Activated CD4-positive, alpha-beta memory T cell treated with anti-CD3 and anti-CD28 coated beads, Interleukin-2, amount 10 ng/mL, durations not matched to agents 7 days and 5 days (primary cell): ENCODE measurements at regions not wholly inside any gene's neighbourhood (a gene's known extent, or its start where the extent isn't known, plus 50 kb on each side); places are given as distances from the start of the nearest gene placed in this dataset.

Experiments
- CTCF ChIA-PET: fragments of 350-600 bp; sonication (Branson Sonifier 250); formaldehyde crosslinking; loops from one replicate; lab custom pipeline; 2021; ENCODE audit warnings: antibody characterized with exemption, inconsistent platforms; lab: Charles Lee
- POLR2A ChIA-PET: fragments of 350-600 bp; sonication (Branson Sonifier 250); formaldehyde crosslinking; loops from one replicate; lab custom pipeline; 2021; ENCODE audit warnings: antibody characterized with exemption; lab: Charles Lee
- DNase-seq: peaks from one replicate; pipeline ENCODE4 v3.0.0-alpha.2; 2020
- H3K27ac Mint-ChIP-seq: one replicate; pipeline ENCODE4 v1.8.0; 2021; ENCODE audit warnings: mild to moderate bottlenecking, mixed read lengths
- H3K27me3 Mint-ChIP-seq: one replicate; pipeline ENCODE4 v1.8.0; 2021; ENCODE audit warnings: mixed read lengths
- H3K36me3 Mint-ChIP-seq: one replicate; pipeline ENCODE4 v1.8.0; 2021; ENCODE audit warnings: low read depth, mixed read lengths
- H3K4me1 Mint-ChIP-seq: one replicate; pipeline ENCODE4 v1.8.0; 2021; ENCODE audit warnings: mixed read lengths
- H3K4me3 Mint-ChIP-seq: one replicate; pipeline ENCODE4 v1.8.0; 2021; ENCODE audit warnings: mild to moderate bottlenecking, mixed read lengths
- H3K9me3 Mint-ChIP-seq: one replicate; pipeline ENCODE4 v1.8.0; 2021; ENCODE audit warnings: mixed read lengths

GRCh38 chr2:58634653-58635370 lies 393.7 kb upstream of the FANCL start:
- POLR2A ChIA-PET, result no interaction called here
- H3K27ac Mint-ChIP-seq, result no peak overlapping the region
- H3K27me3 Mint-ChIP-seq, result no peaks in the 10 kb centered on the region
- H3K4me3 Mint-ChIP-seq, result no peak overlapping the region
- CTCF ChIA-PET, result no interaction called here
- DNase-seq, result no peak
- H3K9me3 Mint-ChIP-seq, result no peaks in the 10 kb centered on the region
- H3K36me3 Mint-ChIP-seq, result no peaks in the 10 kb centered on the region
- no peaks in the 10 kb centered on the region for H3K4me1 Mint-ChIP-seq

GRCh38 chr2:58633613-58634365 lies 392.7 kb upstream of the FANCL start:
- Mint-ChIP-seq H3K27ac (no peak overlapping the region), H3K4me3 (no peak overlapping the region), H3K36me3 (no peaks in the 10 kb centered on the region), H3K27me3 (no peaks in the 10 kb centered on the region), H3K9me3 (no peaks in the 10 kb centered on the region), H3K4me1 (no peaks in the 10 kb centered on the region)
- CTCF ChIA-PET, result no interaction called here
- no peak for DNase-seq
- POLR2A ChIA-PET, result no interaction called here

DNA sequence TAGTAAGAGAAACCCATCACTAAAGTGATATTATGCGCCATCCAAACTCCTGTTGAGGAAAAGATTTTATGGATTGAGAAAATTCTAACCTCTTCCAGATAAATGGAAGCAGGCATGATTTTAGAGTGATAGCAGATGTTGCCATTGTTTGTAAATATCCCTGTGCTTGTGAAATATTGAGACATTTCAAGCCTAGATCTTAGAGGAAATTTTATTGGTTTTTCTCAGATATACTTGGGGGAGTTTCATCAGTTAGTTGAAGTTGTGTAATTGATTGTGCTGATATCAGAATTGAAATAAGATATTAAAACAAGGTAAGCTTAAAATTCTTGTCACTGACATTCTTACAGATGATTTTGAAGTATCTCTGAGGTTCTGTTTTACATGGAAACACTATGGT lies 390.9 kb upstream of the FANCL start:
- Mint-ChIP-seq H3K36me3 (no peaks in the 10 kb centered on the region), H3K4me3 (no peak overlapping the region), H3K27ac (no peak overlapping the region), H3K4me1 (no peaks in the 10 kb centered on the region), H3K9me3 (no peaks in the 10 kb centered on the region), H3K27me3 (no peaks in the 10 kb centered on the region)
- POLR2A ChIA-PET, result no interaction called here
- no peak for DNase-seq
- CTCF ChIA-PET, result no interaction called here

GRCh38 chr2:58629545-58630119 lies 388.5 kb upstream of the FANCL start:
- no peaks in the 10 kb centered on the region for H3K36me3 Mint-ChIP-seq
- no peaks in the 10 kb centered on the region for H3K9me3 Mint-ChIP-seq
- DNase-seq, result no peak
- ChIA-PET POLR2A (no interaction called here), CTCF (no interaction called here)
- no peak overlapping the region for H3K27ac Mint-ChIP-seq
- no peaks in the 10 kb centered on the region for H3K4me1 Mint-ChIP-seq
- H3K27me3 Mint-ChIP-seq, result no peaks in the 10 kb centered on the region
- no peak overlapping the region for H3K4me3 Mint-ChIP-seq

DNA sequence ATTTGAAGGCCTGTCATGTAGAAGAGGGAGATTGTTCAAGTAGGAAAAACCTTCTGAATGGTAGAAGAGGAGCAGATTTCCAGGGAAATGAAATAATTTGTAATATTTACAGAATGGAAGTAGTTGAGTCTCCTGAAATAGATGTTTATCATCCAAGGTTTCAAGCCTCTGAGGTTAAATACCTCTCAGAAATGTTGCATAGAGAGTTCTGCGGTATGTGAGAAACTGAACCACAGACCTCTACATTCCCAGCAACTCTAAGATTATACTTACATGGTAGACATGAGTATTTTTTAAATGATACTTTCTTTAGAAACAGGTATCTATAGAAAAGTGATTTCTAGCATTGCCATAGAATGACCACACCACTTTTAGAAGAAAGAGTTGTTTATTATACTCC lies 379.8 kb upstream of the FANCL start:
- ChIA-PET CTCF (no interaction called here), POLR2A (no interaction called here)
- Mint-ChIP-seq H3K27me3 (no peaks in the 10 kb centered on the region), H3K4me1 (no peaks in the 10 kb centered on the region), H3K27ac (no peak overlapping the region), H3K4me3 (no peak overlapping the region), H3K9me3 (no peaks in the 10 kb centered on the region), H3K36me3 (no peaks in the 10 kb centered on the region)
- DNase-seq, result no peak

- Mint-ChIP-seq H3K9me3 (no peaks in the 10 kb centered on the region), H3K36me3 (no peaks in the 10 kb centered on the region), H3K4me1 (no peaks in the 10 kb centered on the region), H3K4me3 (no peak overlapping the region), H3K27ac (no peak overlapping the region), H3K27me3 (no peaks in the 10 kb centered on the region)
- ChIA-PET POLR2A (no interaction called here), CTCF (no interaction called here)
- no peak for DNase-seq
These were observed 379.0 kb upstream of the FANCL start for GRCh38 chr2:58620093-58620492.

- no peaks in the 10 kb centered on the region for H3K9me3 Mint-ChIP-seq
These were observed 375.8 kb upstream of the FANCL start for GRCh38 chr2:58616961-58617360.

GRCh38 chr2:58614219-58614618 lies 373.1 kb upstream of the FANCL start:
- Mint-ChIP-seq H3K9me3 (no peaks in the 10 kb centered on the region), H3K36me3 (no peaks in the 10 kb centered on the region), H3K4me3 (no peak overlapping the region), H3K27me3 (no peaks in the 10 kb centered on the region), H3K27ac (no peak overlapping the region), H3K4me1 (no peaks in the 10 kb centered on the region)
- CTCF ChIA-PET, result no interaction called here
- no peak for DNase-seq
- POLR2A ChIA-PET, result no interaction called here

More at GRCh38 chr2:58616961-58617360, 375.8 kb upstream of the FANCL start:
- POLR2A ChIA-PET, result no interaction called here
- CTCF ChIA-PET, result no interaction called here
- H3K4me3 Mint-ChIP-seq, result no peak overlapping the region
- H3K36me3 Mint-ChIP-seq, result no peaks in the 10 kb centered on the region
- DNase-seq, result no peak
- H3K27ac Mint-ChIP-seq, result no peak overlapping the region
- no peaks in the 10 kb centered on the region for H3K27me3 Mint-ChIP-seq
- H3K4me1 Mint-ChIP-seq, result no peaks in the 10 kb centered on the region

GRCh38 chr2:58612973-58613372 lies 371.8 kb upstream of the FANCL start:
- H3K9me3 Mint-ChIP-seq, result no peaks in the 10 kb centered on the region
- H3K36me3 Mint-ChIP-seq, result no peaks in the 10 kb centered on the region
- no peak overlapping the region for H3K4me3 Mint-ChIP-seq
- no peak overlapping the region for H3K27ac Mint-ChIP-seq
- H3K27me3 Mint-ChIP-seq, result no peaks in the 10 kb centered on the region
- H3K4me1 Mint-ChIP-seq, result no peaks in the 10 kb centered on the region
- no peak for DNase-seq
- POLR2A ChIA-PET, result no interaction called here
- CTCF ChIA-PET, result no interaction called here

- H3K4me1 Mint-ChIP-seq, result no peaks in the 10 kb centered on the region
- H3K4me3 Mint-ChIP-seq, result no peak overlapping the region
- no peaks in the 10 kb centered on the region for H3K9me3 Mint-ChIP-seq
- no peak for DNase-seq
- CTCF ChIA-PET, result no interaction called here
- POLR2A ChIA-PET, result no interaction called here
- H3K27me3 Mint-ChIP-seq, result no peaks in the 10 kb centered on the region
- no peak overlapping the region for H3K27ac Mint-ChIP-seq
- H3K36me3 Mint-ChIP-seq, result no peaks in the 10 kb centered on the region
These were observed 368.2 kb upstream of the FANCL start for GRCh38 chr2:58609326-58609725.

GRCh38 chr2:58608146-58608545 lies 367.0 kb upstream of the FANCL start:
- Mint-ChIP-seq H3K27me3 (no peaks in the 10 kb centered on the region), H3K27ac (no peak overlapping the region), H3K4me3 (no peak overlapping the region), H3K9me3 (no peaks in the 10 kb centered on the region), H3K36me3 (no peaks in the 10 kb centered on the region), H3K4me1 (no peaks in the 10 kb centered on the region)
- CTCF ChIA-PET, result no interaction called here
- DNase-seq, result no peak
- POLR2A ChIA-PET, result no interaction called here

DNA sequence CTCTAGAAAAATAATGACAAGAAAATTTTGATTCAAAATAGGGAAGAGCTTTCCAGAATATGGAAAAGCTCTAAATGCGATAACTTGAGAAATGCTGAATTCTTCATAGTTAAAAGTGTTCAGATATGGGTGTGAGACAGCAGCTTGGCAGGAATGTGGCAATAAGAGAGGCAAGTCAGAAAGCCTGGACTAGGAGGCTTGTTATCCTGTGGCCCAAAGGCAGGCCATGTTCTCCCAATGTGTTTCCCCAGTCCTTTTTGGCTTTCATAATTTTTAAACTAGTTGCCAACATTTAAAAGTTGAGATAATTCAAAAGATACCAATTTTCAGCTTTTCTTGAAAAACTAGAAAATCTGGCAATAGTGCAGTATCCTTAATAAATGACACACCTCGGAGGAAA lies 366.3 kb upstream of the FANCL start:
- H3K4me3 Mint-ChIP-seq, result no peak overlapping the region
- no peaks in the 10 kb centered on the region for H3K36me3 Mint-ChIP-seq
- H3K27me3 Mint-ChIP-seq, result no peaks in the 10 kb centered on the region
- ChIA-PET CTCF (no interaction called here), POLR2A (no interaction called here)
- no peak for DNase-seq
- no peak overlapping the region for H3K27ac Mint-ChIP-seq
- no peaks in the 10 kb centered on the region for H3K9me3 Mint-ChIP-seq
- H3K4me1 Mint-ChIP-seq, result no peaks in the 10 kb centered on the region

DNA sequence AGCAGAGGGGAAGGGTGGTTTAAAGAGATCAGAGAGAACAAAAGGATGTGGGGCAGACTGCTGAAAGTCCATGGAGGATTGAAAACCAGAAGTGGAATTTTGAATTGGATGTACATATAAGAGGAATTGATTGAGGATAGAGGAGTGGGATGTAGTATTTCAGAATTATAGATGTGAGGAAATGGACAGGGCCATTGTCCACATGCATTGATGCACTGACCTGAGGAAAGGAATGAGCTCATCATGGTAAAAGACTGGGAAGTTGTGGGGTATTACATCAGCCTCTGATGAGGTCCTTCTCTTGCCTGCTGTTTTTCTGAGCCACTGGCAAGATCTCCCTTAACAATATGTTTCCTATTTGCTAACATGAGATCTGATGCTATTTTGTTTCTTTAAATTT lies 365.7 kb upstream of the FANCL start:
- Mint-ChIP-seq H3K9me3 (no peaks in the 10 kb centered on the region), H3K27ac (no peak overlapping the region), H3K4me3 (no peak overlapping the region), H3K27me3 (no peaks in the 10 kb centered on the region), H3K36me3 (no peaks in the 10 kb centered on the region), H3K4me1 (no peaks in the 10 kb centered on the region)
- DNase-seq, result no peak
- CTCF ChIA-PET, result no interaction called here
- POLR2A ChIA-PET, result no interaction called here

- Mint-ChIP-seq H3K27ac (no peak overlapping the region), H3K27me3 (no peaks in the 10 kb centered on the region), H3K36me3 (no peaks in the 10 kb centered on the region), H3K4me1 (no peaks in the 10 kb centered on the region), H3K4me3 (no peak overlapping the region), H3K9me3 (no peaks in the 10 kb centered on the region)
- no peak for DNase-seq
- CTCF ChIA-PET, result no interaction called here
- POLR2A ChIA-PET, result no interaction called here
These were observed 363.0 kb upstream of the FANCL start for GRCh38 chr2:58604096-58604495.
